Superior temporal gyrus (tissue), 1 donor: ENCODE measurements at regions not wholly inside any gene's neighbourhood (a gene's known extent, or its start where the extent isn't known, plus 50 kb on each side); places are given as distances from the start of the nearest gene placed in this dataset.

ENCODE experiments used
- DNase-seq: peaks from one replicate; pipeline ENCODE4 v3.0.0-alpha.2; 2016; ENCODE audit errors: extremely low spot score

- DNase-seq, result peak; percentile 44
These were observed 97.8 kb upstream of the SLC44A1 start for GRCh38 chr9:105146677-105147076.

DNA sequence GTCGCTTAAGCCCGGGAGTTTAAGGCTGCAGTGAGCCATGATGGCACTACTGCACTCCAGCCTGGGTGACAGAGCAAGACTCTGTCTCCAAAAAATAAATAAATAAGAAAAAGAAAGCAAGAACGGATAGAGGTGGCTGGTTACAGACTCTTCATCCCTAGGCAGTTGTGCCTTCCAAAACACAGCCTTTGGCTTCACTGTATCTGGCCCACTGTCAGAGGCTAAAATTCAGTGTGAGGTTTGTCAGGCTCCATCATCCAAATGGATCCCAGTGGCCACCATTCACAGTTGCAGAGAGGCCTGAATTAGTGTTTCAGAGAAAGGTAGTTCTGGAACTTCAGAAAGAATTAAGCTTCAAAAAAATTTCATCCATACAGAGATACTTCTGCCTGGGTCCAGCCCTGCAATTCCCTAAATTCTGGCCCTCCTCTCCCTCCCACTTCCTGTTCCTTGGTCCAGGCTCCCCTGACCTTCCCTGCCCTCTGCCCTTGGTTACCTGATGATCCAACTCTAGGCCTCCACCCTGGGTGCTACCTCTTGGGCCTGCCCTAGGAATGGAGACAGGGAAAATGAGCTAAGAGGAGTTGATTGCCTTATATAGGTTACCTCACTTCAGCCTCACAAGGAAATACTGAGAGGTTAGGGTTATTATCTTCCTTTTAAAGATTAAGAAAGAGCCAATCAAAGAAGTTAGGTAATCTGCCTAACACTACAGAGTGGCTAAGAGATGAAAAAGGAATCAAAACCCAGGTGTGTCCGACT lies 97.2 kb upstream of the SLC44A1 start:
- no peak for DNase-seq

GRCh38 chr9:105148328-105149006 lies 96.0 kb upstream of the SLC44A1 start:
- no peak for DNase-seq

GRCh38 chr9:105150991-105151685 lies 93.3 kb upstream of the SLC44A1 start:
- DNase-seq, result no peak

DNA sequence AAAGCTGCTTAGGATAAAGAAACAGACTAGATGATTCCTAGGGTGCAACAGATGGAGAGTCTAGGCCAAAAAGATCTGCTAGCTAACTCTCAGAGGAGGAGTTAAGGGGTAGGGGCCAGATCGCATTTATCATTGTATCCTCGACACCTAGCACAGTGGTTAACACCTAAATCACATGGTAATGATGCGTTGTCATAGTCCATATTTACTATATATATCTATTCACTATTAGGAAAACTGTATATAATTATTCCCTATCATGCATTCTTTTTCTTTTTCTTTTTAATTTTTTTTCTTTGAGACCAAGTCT lies 92.8 kb upstream of the SLC44A1 start:
- DNase-seq, result no peak

DNA sequence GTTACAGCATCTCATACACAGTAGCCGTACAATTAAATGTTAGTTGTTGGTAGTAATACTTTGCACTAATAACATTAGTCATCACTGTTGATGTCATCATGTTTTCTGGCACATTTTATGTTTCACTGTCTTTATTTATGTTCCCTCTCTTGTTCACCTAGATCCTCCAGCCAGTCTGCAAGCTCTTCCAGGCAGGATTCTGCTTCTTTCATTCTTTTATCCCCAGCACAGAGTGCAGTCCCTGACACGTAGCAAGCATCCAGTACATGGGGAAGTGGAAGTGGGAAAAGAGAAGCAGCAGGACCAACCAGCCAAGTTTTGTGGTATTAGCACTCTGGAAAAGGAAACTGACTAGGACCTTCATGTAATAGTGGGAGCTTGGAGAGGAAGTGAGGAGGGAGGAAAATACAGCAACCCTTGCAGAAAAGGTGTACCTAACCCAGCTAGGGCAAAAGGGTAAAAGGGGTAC lies 89.7 kb upstream of the SLC44A1 start:
- no peak for DNase-seq

DNA sequence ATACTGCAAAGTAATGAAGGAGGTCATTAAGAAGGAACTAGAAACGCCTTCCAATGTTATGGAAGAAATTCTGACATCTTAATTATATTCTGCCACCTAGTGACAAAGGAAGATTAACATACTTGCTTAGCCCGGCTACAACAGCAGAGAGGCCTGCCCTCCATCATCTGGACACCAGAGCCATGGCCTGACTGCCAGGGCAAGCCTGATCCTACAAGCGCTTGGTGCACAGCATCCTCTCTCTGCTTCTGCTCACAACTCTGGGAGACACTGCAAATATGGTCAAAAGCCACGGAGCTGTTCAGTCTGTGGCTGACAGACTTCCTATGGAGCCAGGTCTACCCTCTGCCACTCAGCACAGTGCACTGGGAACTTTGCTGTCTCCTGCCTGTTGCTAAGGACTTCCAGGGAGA lies 87.3 kb upstream of the SLC44A1 start:
- DNase-seq, result peak; percentile 91

- no peak for DNase-seq
These were observed 86.4 kb upstream of the SLC44A1 start for GRCh38 chr9:105158020-105158419.

GRCh38 chr9:105158898-105159297 lies 85.6 kb upstream of the SLC44A1 start:
- DNase-seq, result no peak

DNA sequence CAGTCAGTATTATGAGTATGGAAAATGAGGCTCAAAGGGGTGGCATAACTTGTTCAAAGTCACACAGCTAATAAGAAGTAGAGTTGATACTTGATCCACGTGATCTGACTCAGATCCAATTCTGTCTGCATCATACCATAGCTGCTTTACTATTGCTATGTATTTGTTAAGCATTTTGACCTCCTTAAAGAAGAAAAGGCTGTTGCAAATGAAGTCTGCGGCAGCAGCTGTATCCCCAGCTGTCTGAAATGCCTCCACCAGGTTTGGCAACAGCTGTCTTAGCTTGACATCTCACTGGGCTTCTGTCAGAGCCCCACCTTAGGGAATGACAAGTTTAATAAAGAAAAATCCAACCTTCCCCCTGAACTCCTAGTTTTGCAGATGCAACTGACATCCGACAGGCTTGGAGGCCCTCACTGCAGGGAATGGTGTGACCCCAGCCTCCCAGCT lies 75.6 kb upstream of the SLC44A1 start:
- DNase-seq, result no peak

DNA sequence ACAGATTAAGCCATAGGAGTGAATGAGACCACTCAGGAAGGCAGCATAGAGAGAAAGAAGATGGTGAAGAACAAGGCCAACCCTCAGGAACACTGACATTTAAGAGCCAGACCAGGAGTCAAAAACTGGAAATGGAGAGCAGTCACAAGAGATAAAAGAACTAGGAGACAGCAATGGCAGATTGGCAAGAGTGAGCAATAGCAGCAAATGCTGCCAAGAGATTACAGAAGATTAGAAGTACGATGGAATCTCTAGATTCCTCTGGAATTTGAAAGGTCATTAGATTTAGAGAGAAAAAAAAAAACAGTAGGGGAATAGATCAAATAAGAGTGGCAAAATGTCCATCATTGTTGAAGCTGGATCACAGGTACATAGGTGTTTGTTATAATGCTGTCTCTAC lies 73.4 kb upstream of the SLC44A1 start:
- DNase-seq, result no peak

GRCh38 chr9:105171589-105171988 lies 72.9 kb upstream of the SLC44A1 start:
- DNase-seq, result no peak

- DNase-seq, result no peak
These were observed 72.0 kb upstream of the SLC44A1 start for GRCh38 chr9:105172436-105172835.

DNA sequence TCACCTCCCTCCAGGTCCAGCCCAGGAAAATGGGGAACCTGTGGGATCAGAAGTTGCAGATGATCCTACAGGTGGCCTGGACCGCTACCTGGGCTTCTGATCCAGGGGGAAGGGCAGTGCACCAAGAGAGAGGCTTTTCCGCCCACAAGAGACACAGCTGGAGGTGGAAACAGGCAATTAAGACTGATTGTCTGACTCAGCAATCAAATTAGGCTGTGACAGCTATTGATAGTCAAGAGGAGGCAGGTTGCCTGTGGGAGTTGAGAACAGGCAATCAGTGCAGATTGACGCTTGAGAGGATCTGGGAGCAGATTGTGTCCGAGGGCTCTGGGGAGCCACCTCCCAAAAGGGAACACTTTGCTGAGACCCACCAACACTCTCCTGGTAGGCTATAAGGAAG lies 71.1 kb upstream of the SLC44A1 start:
- DNase-seq, result no peak

- DNase-seq, result no peak
These were observed 70.6 kb upstream of the SLC44A1 start for GRCh38 chr9:105173826-105174225.

- no peak for DNase-seq
These were observed 68.3 kb upstream of the SLC44A1 start for GRCh38 chr9:105176194-105176593.

GRCh38 chr9:105178076-105178475 lies 66.4 kb upstream of the SLC44A1 start:
- DNase-seq, result no peak

DNA sequence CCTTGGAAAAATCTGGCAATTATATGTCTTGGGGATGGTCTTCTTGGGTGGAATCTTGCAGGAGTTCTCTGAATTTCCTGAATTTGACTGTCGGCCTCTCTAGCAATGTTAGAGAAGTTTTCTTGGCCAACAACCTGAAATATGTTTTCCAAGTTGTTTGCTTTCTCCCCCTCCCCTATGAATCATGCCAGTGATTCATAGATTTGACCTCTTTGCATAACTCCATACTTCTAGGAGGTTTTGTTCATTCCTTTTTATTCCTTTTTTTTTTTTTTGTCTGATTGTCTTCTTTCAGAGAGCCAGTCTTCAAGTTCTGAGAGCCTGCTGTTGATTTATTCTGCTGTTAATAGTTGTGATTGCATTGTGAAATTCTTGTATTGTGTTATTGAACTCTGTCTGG lies 56.7 kb upstream of the SLC44A1 start:
- no peak for DNase-seq

- DNase-seq, result no peak
These were observed 55.7 kb upstream of the SLC44A1 start for GRCh38 chr9:105188746-105189145.

GRCh38 chr9:105191508-105192121 lies 52.8 kb upstream of the SLC44A1 start:
- no peak for DNase-seq

DNA sequence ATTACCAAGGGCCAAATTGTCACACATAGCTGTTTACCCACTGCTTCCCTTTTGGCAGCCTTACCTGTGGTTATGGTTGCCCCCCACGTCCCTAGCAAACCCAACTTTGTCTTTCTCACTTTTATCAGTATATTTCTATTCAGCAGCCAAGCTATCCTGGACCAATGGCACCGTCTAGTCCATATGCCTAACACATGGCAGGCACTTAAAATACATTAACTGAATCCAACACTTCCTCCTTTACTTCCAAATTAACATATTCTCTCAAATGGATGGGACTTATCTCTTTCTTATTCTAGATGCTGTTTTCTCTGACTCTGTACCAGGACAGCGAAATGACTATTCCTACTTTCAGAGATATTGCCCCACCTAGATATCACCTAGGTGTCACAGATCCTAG lies 50.9 kb upstream of the SLC44A1 start:
- DNase-seq, result no peak

GRCh38 chr9:105194234-105194633 lies 50.2 kb upstream of the SLC44A1 start:
- no peak for DNase-seq
